ENCODE measurements at regions not wholly inside any gene's neighbourhood (a gene's known extent, or its start where the extent isn't known, plus 50 kb on each side); places are given as distances from the start of the nearest gene placed in this dataset.

GRCh38 chr7:45506059-45506458, 68.1 kb upstream of the ADCY1 start:
- TF ChIP-seq POLR2A (IDR thresholded peaks at IDR 0.05; ENCODE audit: low read length): no peak
- TF ChIP-seq GATA1 (IDR thresholded peaks at IDR 0.05; ENCODE audit: low read depth, low read length): no peak
